Ishikawa (cell line): ENCODE measurements at regions not wholly inside any gene's neighbourhood (a gene's known extent, or its start where the extent isn't known, plus 50 kb on each side); places are given as distances from the start of the nearest gene placed in this dataset.

ENCODE experiments used
- CEBPB ChIP-seq: IDR thresholded peaks from 2 replicates; pipeline ENCODE4 v1.6.1; 2012
- CREB1 ChIP-seq: IDR thresholded peaks from 2 replicates; pipeline ENCODE4 v1.6.1; 2012; ENCODE audit warnings: low read depth
- EGR1 ChIP-seq: IDR thresholded peaks from 2 replicates; pipeline ENCODE4 v1.6.1; 2012
- EP300 ChIP-seq: IDR thresholded peaks from 2 replicates; pipeline ENCODE4 v1.6.1; 2012; ENCODE audit warnings: borderline replicate concordance
- FOXM1 ChIP-seq: IDR thresholded peaks from 2 replicates; pipeline ENCODE4 v1.6.1; 2012; ENCODE audit warnings: low read depth, borderline replicate concordance
- NFIC ChIP-seq: IDR thresholded peaks from 2 replicates; pipeline ENCODE4 v1.6.1; 2012
- TAF1 ChIP-seq: IDR thresholded peaks from 2 replicates; pipeline ENCODE4 v1.6.1; 2012; ENCODE audit warnings: low read depth, mild to moderate bottlenecking
- TEAD4 ChIP-seq: IDR thresholded peaks from 2 replicates; pipeline ENCODE4 v1.6.1; 2012
- YY1 ChIP-seq: IDR thresholded peaks from 2 replicates; pipeline ENCODE4 v1.6.1; 2012; ENCODE audit warnings: low read depth
- ZBTB7A ChIP-seq: IDR thresholded peaks from 2 replicates; pipeline ENCODE4 v1.6.1; 2012; ENCODE audit warnings: low read depth
- TF ChIP-seq, protein P1 (sequence below): IDR thresholded peaks from 2 replicates; pipeline ENCODE4 v1.6.1; 2012; ENCODE audit warnings: low read depth, mild to moderate bottlenecking
- TF ChIP-seq, protein P2 (sequence below): IDR thresholded peaks from 2 replicates; pipeline ENCODE4 v1.6.1; 2012
- TF ChIP-seq, protein P3 (sequence below): IDR thresholded peaks from 2 replicates; pipeline ENCODE4 v1.6.1; 2012

DNA sequence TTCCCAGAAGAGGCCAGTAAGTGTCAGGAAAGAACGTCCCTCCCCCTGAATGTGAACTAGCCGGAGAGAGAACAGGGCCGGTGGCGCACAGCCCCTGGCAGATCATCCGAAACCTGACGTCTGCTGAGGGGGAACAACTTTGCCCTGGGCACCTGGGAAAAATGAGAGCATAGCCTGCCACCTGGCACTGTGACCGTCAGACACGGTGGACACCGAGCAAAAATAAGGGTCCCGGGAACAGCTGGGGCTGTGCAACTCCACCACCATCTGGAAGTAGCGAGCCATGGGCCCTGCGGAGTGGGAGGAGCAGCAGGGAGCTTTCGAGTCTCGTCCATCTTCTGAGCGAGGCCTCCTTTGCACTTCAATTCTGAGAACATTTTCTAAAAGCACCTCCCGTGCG is 110.8 kb downstream of the EDN3 start:
- TF ChIP-seq CEBPB = no peak
- TF ChIP-seq, protein P1, sequence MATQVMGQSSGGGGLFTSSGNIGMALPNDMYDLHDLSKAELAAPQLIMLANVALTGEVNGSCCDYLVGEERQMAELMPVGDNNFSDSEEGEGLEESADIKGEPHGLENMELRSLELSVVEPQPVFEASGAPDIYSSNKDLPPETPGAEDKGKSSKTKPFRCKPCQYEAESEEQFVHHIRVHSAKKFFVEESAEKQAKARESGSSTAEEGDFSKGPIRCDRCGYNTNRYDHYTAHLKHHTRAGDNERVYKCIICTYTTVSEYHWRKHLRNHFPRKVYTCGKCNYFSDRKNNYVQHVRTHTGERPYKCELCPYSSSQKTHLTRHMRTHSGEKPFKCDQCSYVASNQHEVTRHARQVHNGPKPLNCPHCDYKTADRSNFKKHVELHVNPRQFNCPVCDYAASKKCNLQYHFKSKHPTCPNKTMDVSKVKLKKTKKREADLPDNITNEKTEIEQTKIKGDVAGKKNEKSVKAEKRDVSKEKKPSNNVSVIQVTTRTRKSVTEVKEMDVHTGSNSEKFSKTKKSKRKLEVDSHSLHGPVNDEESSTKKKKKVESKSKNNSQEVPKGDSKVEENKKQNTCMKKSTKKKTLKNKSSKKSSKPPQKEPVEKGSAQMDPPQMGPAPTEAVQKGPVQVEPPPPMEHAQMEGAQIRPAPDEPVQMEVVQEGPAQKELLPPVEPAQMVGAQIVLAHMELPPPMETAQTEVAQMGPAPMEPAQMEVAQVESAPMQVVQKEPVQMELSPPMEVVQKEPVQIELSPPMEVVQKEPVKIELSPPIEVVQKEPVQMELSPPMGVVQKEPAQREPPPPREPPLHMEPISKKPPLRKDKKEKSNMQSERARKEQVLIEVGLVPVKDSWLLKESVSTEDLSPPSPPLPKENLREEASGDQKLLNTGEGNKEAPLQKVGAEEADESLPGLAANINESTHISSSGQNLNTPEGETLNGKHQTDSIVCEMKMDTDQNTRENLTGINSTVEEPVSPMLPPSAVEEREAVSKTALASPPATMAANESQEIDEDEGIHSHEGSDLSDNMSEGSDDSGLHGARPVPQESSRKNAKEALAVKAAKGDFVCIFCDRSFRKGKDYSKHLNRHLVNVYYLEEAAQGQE = no peak
- no peak for TF ChIP-seq EP300
- no peak for TF ChIP-seq NFIC
- no peak for TF ChIP-seq FOXM1
- no peak for TF ChIP-seq CREB1
- no peak for TF ChIP-seq TEAD4
- TF ChIP-seq, protein P2, sequence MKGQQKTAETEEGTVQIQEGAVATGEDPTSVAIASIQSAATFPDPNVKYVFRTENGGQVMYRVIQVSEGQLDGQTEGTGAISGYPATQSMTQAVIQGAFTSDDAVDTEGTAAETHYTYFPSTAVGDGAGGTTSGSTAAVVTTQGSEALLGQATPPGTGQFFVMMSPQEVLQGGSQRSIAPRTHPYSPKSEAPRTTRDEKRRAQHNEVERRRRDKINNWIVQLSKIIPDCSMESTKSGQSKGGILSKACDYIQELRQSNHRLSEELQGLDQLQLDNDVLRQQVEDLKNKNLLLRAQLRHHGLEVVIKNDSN = no peak
- TF ChIP-seq YY1 = no peak
- TF ChIP-seq, protein P3, sequence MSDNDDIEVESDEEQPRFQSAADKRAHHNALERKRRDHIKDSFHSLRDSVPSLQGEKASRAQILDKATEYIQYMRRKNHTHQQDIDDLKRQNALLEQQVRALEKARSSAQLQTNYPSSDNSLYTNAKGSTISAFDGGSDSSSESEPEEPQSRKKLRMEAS = no peak
- TF ChIP-seq EGR1 = no peak
- TF ChIP-seq ZBTB7A = no peak
- TF ChIP-seq TAF1 = no peak
